Stimulated activated naive B cell treated with anti-CD40 and anti-IgM and Interleukin-4, amounts not matched to agents 10 μg/mL and 1 μg/mL and 100 μg/mL, for 72 hours (primary cell): ENCODE measurements at regions not wholly inside any gene's neighbourhood (a gene's known extent, or its start where the extent isn't known, plus 50 kb on each side); places are given as distances from the start of the nearest gene placed in this dataset.
A peak's percentile ranks its signal among the peaks of the same experiment; 100 is the strongest.
"Not testable (repeated sequence)": the region's sequence is repeated elsewhere in the genome, so short reads cannot be mapped to it uniquely, and the experiment has no call there.

ENCODE experiments used
- ATAC-seq, 2 donors: fragments of 150-1000 bp; cut with Tn5 transposase; replicated peaks; 2 replicates each; pipeline ENCODE4 v1.10.0; 2021; ENCODE audit warnings: moderate library complexity in 1 of 2
- DNase-seq: peaks from one replicate; pipeline ENCODE4 v3.0.0; 2021
- H3K27ac Mint-ChIP-seq: one replicate; pipeline ENCODE4 v1.8.0; 2022; ENCODE audit warnings: mild to moderate bottlenecking, mixed read lengths
- H3K27me3 Mint-ChIP-seq, 2 donors: one replicate each; pipeline ENCODE4 v1.8.0; 2022; ENCODE audit warnings: mixed read lengths in 2 of 2
- H3K36me3 Mint-ChIP-seq, 2 donors: one replicate each; pipeline ENCODE4 v1.8.0; 2022; ENCODE audit warnings: mixed read lengths in 2 of 2, mild to moderate bottlenecking in 1 of 2
- H3K4me1 Mint-ChIP-seq, 2 donors: one replicate each; pipeline ENCODE4 v1.8.0; 2022; ENCODE audit warnings: mixed read lengths in 2 of 2, mild to moderate bottlenecking in 1 of 2
- H3K4me3 Mint-ChIP-seq, 2 donors: one replicate each; pipeline ENCODE4 v1.8.0; 2022; ENCODE audit warnings: mild to moderate bottlenecking in 2 of 2, mixed read lengths in 2 of 2, moderate library complexity in 1 of 2
- H3K9me3 Mint-ChIP-seq, 2 donors: one replicate each; pipeline ENCODE4 v1.8.0; 2022; ENCODE audit warnings: mixed read lengths in 2 of 2, mild to moderate bottlenecking in 1 of 2

DNA sequence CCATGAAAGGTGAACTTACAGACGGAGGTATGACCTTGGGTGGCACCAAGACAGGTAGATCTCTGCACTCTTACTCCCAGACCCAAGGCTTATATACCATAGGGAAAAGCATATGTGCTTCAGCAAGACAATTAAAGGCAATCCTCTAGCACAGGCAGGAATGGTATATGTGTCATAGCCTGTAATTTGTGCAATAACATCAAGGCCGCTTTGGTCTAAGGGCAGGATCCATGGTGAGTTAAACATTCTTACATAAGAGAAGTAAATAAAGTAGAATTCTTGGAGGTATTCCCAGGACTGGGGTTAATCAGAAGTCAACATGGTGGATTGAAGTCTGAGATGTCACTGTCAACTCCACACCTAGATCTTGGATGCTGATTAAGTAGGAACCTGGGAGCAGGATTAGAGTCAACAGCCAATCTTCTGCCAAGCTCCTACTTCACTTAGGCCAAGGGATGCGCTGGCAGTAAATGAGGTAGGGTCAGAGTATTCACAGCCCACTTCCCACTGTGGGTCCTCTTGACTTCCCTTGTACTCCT is 143.0 kb downstream of the ATP6V0E2 start:
- H3K9me3 Mint-ChIP-seq, H3K27me3 Mint-ChIP-seq, H3K36me3 Mint-ChIP-seq, H3K4me3 Mint-ChIP-seq, H3K27ac Mint-ChIP-seq, H3K4me1 Mint-ChIP-seq, ATAC-seq, DNase-seq: not testable (repeated sequence)

DNA sequence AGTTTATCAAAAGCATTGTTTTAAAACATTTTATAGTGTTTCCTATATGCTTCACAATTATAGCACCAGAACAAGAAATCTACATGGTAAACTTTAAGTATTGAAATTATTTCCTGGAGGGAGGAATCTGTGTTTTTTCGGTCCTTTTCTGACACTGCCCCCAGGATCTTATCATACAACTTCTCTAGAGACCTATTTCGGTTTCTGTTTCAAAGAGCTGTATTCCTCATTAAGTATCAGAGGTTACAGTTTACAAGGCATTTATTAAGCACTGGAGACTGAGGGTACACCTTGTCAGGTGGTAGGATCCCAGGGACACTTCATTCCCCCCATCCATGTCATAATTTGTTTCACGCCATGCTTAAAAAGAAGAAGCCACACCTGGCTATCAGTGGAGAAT is 146.4 kb downstream of the ATP6V0E2 start:
- not testable (repeated sequence) for H3K4me3 Mint-ChIP-seq, H3K36me3 Mint-ChIP-seq, H3K27me3 Mint-ChIP-seq, ATAC-seq, H3K9me3 Mint-ChIP-seq, H3K27ac Mint-ChIP-seq, DNase-seq, H3K4me1 Mint-ChIP-seq

DNA sequence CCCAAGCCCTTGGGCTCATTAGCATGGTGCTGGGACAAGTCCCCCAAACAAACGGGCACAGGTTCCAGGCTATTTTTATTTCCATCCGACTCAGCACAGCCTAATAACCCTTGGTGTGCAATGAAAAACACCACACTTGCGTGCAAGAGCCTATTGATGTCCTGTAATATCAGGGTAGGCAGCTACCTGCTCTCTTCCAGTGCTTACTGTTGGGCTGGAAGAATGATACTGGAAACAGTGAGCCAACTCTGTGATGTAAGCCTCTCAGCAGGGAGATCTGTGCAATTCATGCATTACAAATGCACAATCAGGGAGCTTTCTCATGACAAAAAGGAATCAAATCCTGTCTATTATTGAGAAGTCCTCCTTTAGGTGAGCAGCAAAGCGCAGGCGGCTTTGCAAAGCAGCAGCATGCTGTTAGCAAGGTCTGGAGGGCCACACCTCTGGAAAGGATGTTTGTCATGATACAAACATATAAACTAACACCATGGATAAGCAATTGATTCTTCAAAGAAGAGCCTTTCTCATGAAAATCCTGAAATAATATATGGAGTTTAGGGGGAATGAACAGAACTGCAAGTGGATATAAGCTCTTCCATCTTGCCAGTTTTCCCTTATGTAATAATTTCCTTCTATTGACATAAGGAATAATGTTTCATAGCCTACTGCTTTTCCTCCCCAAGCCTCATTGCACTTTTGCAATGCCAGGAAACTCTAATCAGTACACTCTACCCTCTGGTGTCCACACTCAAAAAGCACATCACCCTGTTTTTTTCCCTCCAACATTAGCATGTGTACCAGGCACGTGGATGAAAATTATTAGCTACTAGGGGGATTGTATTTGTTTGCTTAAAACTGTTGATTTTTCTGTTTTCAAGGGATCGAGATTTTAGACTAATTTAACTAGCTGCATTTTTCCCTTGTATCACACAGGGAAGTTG is 151.1 kb downstream of the ATP6V0E2 start:
- not testable (repeated sequence) for H3K4me3 Mint-ChIP-seq, H3K27ac Mint-ChIP-seq, H3K4me1 Mint-ChIP-seq, H3K27me3 Mint-ChIP-seq, ATAC-seq, H3K36me3 Mint-ChIP-seq, DNase-seq, H3K9me3 Mint-ChIP-seq

DNA sequence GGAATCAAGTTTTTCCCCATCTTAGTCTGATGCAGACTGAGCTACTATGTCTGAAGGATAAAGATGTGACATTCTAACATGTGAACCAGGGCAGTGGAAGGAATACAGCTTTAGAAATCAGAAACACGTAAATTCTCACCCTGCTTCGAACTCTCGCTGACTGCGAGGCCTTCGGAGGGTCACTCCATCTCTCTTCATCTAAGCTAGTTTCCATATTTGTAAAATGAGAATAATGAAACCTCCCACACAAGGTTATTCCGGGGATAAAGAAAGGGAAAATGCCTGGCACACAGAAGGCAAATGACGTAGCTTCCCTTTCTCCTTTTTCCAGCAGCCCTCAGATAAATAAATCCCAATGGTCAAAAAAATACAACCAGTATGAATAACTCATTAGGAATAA is 152.0 kb downstream of the ATP6V0E2 start:
- H3K4me3 Mint-ChIP-seq, H3K27me3 Mint-ChIP-seq, DNase-seq, H3K27ac Mint-ChIP-seq, H3K9me3 Mint-ChIP-seq, ATAC-seq, H3K4me1 Mint-ChIP-seq, H3K36me3 Mint-ChIP-seq: not testable (repeated sequence)

DNA sequence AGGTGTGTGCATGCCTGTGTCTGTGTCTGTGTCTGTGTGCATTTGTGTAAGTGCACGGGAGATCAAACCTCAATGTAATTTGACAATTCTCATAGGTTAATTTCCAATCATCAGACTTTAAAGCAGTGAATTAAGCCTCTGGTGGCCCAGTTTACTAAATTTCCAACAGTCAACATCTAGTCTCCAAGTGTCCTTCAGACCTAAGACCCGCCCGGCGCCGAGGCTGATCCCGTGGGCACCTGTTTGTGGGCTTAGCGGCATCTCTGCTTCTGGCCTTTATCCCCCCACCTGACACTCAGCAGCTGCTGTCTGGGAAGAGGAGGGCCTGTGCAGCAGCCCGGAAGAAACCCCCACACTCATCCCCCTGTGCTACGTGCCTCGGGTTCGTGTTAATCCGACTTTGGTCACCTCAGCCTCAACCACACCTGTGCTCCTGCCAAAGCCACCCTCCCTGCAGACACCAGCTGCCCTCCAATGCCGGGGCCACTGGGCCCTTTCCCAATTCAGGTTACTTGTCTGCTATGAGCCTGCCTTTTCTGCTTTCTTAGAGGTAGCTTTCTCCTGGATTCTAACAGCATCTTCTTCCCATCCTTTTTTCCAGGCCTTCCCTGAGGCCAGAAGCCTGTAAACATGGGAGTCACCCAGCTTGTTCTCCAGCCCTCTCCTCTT is 154.7 kb downstream of the ATP6V0E2 start:
- H3K9me3 Mint-ChIP-seq, H3K27me3 Mint-ChIP-seq, H3K36me3 Mint-ChIP-seq, H3K27ac Mint-ChIP-seq, ATAC-seq, H3K4me1 Mint-ChIP-seq, H3K4me3 Mint-ChIP-seq, DNase-seq: not testable (repeated sequence)

DNA sequence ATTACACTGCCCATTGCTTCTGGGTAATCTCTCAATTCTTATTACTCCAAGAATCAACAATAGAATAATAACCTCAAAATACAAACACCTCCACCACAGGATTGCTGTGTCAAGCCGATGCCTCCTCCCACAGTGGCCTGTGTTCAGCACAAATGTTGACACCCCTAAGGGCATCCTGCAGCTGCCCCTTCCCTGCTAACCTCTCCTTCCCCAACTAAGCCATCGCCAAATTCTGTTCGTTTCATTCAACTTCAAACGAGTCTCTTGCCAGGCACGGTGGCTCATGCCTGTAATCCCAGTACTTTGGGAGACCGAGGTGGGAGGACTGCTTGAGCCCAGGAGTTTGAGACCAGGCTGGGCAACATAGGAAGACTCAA is 155.2 kb downstream of the ATP6V0E2 start:
- H3K27me3 Mint-ChIP-seq, H3K27ac Mint-ChIP-seq, H3K36me3 Mint-ChIP-seq, H3K4me1 Mint-ChIP-seq, DNase-seq, ATAC-seq, H3K9me3 Mint-ChIP-seq, H3K4me3 Mint-ChIP-seq: not testable (repeated sequence)

DNA sequence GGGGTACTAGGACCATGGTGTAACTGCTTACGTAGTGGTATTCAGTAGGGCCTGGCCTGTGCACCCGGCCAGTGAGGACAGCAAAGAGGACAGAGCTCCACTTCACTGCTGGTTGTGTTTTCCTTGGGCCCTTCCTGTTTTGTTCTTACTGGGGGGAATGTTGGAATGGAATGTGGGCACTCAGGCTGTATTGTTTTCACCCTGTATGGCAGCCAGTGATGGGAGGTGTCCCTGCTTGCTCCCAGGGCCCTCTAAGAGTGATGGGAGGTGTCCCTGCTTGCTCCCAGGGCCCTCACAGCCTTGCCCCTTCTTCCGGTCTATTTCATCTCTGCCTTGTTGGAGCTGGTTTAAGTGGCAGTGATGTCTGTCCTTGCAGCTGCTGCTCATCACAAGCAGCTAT is 158.0 kb downstream of the ATP6V0E2 start:
- ATAC-seq, result not testable (repeated sequence)

DNA sequence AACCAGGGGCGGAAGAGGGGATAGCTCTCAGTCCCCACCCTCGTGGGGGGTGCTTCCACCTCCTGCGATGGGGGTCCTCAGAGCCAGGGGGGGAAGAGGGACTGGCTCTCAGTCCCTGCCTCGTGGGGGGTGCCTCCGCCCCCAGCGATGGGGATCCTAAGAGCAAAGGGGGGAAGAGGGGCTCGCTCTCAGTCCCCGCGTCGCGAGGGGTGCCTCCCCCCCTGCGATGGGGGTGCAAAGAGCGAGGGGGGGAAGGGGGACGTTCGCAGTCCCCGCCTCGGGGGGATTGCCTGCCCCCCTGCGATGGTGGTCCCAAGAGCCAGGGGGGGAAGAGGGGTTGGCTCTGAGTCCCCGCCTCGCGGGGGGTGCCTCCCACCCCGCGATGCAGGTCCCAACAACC is 159.9 kb downstream of the ATP6V0E2 start:
- H3K9me3 Mint-ChIP-seq, H3K4me3 Mint-ChIP-seq, H3K36me3 Mint-ChIP-seq, H3K27me3 Mint-ChIP-seq, H3K27ac Mint-ChIP-seq, H3K4me1 Mint-ChIP-seq, DNase-seq, ATAC-seq: not testable (repeated sequence)

More for the DNA sequence above, 158.0 kb downstream of the ATP6V0E2 start:
- not testable (repeated sequence) for H3K36me3 Mint-ChIP-seq, H3K4me3 Mint-ChIP-seq, H3K27me3 Mint-ChIP-seq, H3K9me3 Mint-ChIP-seq, H3K27ac Mint-ChIP-seq, DNase-seq, H3K4me1 Mint-ChIP-seq

DNA sequence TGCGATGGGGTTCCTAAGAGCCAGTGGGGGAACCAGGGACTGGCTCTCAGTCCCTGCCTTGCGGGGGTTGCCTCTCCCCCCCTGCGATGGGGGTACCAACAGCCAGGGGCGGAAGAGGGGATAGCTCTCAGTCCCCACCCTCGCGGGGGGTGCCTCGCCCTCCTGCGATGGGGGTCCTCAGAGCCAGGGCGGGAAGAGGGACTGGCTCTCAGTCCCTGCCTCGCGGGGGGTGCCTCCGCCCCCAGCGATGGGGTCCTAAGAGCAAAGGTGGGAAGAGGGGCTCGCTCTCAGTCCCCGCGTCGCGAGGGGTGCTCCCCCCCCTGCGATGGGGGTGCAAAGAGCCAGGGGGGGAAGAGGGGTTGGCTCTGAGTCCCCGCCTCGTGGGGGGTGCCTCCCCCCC is 162.0 kb downstream of the ATP6V0E2 start:
- H3K27ac Mint-ChIP-seq, H3K4me3 Mint-ChIP-seq, H3K4me1 Mint-ChIP-seq, H3K9me3 Mint-ChIP-seq, H3K27me3 Mint-ChIP-seq, DNase-seq, ATAC-seq, H3K36me3 Mint-ChIP-seq: not testable (repeated sequence)

DNA sequence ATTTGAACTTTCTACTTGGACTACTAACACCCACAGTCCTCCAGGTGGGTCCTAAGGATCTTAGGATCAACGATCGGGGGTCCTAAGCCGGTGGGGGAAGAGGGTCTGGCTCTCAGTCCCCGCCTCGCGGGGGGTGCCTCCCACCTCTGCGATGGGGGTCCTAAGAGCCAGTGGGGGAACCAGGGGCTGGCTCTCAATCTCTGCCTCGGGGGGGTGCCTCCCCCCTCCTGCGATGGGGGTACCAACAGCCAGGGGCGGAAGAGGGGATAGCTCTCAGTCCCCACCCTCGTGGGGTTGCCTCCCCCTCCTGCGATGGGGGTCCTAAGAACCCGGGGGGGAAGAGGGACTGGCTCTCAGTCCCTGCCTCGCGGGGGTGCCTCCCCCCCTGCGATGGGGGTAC is 165.3 kb downstream of the ATP6V0E2 start:
- ATAC-seq, DNase-seq, H3K4me3 Mint-ChIP-seq, H3K27me3 Mint-ChIP-seq, H3K4me1 Mint-ChIP-seq, H3K36me3 Mint-ChIP-seq, H3K9me3 Mint-ChIP-seq, H3K27ac Mint-ChIP-seq: not testable (repeated sequence)

DNA sequence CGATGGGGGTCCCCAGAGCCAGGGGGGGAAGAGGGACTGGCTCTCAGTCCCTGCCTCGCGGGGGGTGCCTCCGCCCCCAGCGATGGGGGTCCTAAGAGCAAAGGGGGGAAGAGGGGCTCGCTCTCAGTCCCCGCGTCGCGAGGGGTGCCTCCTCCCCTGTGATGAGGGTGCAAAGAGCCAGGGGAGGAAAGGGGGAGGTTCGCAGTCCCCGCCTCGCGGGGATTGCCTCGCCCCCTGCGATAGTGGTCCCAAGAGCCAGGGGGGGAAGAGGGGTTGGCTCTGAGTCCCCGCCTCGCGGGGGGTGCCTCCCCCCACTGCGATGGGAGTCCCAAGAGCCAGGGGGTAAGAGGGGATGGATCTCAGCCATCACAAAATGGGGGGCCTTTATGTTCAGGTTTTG is 168.5 kb downstream of the ATP6V0E2 start:
- not testable (repeated sequence) for H3K4me3 Mint-ChIP-seq, H3K27ac Mint-ChIP-seq, ATAC-seq, H3K36me3 Mint-ChIP-seq, DNase-seq, H3K9me3 Mint-ChIP-seq, H3K4me1 Mint-ChIP-seq
- peaks cover 3 to 19% of the 10 kb centered on the region in 2 donors for H3K27me3 Mint-ChIP-seq

DNA sequence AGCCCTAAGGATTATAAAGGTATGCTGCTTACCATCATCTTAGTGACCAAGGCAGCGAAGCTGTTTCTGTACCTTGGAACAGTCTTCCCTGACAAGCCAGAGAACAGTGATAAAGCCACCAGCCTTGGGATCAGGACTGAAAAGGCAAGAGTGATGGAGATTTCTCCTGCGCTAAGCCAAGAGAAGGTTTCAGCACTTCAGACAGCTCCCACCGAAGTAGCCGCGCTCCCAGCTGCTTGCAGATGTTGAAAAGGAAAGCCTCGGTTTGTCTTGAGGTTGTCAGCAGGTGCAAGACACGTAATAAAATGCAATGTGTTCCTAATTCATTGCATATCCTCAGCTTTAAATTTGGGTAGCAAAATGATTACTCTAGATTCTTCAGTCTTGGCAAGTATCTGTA is 171.0 kb downstream of the ATP6V0E2 start:
- H3K36me3 Mint-ChIP-seq, result not testable (repeated sequence)
- peaks cover 10 to 33% of the 10 kb centered on the region in 2 donors for H3K27me3 Mint-ChIP-seq

DNA sequence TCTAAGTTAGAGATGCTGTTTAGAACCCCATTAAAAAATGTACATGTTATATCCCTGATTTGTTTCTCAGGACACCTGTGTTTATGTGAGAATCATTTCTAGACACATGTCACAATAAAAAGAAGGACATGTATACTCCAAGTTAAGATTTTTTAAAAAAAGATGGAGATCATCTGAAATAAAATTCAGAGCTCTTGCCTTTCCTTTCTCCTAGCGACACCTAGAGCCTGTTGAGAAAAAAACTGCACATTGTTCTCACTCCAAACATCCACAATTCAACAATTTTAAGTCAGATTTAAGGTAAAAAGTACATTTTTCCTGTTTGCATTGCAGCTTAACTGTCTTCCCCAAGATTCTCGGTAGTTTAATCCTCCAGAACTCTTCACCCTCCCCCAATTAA is 171.8 kb downstream of the ATP6V0E2 start:
- H3K9me3 Mint-ChIP-seq, H3K27ac Mint-ChIP-seq: not testable (repeated sequence)

More for the DNA sequence above, 171.0 kb downstream of the ATP6V0E2 start:
- ATAC-seq, result peak in 1 of 2 donors; percentile 22
- H3K9me3 Mint-ChIP-seq, H3K4me3 Mint-ChIP-seq, DNase-seq, H3K27ac Mint-ChIP-seq: not testable (repeated sequence)
- H3K4me1 Mint-ChIP-seq, result peaks cover 7 to 12% of the 10 kb centered on the region in 2 donors

DNA sequence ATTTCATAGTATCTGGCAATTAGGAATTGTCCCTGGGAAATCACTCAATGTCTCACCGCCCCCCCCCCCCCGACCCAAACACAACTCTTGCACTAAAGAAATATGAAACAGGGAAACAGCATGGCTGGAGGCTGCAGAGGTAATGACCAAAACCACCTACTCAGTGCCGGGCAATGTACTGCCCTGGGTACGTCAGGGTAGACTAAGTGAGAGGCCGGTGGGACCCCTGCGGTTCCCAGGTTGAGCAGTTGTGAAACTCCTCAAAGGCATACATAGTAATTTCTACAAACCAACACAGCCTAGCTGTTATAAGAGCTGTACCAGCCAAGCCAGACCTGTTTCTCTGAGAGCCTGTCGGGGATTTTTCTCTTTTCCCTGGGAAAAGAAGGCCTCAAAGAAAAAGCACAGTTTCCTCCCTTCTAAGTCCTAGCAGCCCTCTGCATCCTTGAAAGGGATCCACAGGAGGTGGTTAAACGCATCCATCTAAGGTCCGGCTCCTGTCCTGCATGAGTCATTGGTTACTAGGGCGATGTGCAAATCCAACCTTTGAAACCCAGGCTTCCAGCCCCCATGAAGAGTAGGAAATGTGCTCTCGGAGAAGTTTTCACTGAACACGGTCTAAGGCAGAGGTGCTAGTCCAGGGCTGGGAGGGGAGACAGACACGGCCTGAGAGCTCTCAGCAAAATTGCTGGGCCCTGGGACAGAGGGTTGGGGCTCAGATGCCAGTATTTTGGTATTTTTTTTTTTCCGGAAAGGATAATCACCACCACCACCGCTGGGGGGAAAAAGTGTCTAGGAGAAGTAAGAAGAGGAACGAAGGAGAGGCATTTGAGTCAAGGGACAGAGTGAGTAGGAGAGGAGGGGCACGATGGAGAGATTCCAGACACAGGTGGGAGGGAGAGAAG is 172.8 kb downstream of the ATP6V0E2 start:
- Mint-ChIP-seq H3K27me3 (peaks cover 10 to 39% of the 10 kb centered on the region in 2 donors), H3K4me3 (peak overlapping the region; percentile 56 to 71), H3K4me1 (peaks cover 7 to 12% of the 10 kb centered on the region in 2 donors)
- not testable (repeated sequence) for H3K9me3 Mint-ChIP-seq, H3K27ac Mint-ChIP-seq, H3K36me3 Mint-ChIP-seq, DNase-seq
- ATAC-seq, result peak in 1 of 2 donors; percentile 26

More for the DNA sequence above, 171.8 kb downstream of the ATP6V0E2 start:
- H3K4me1 Mint-ChIP-seq, result peaks cover 7 to 12% of the 10 kb centered on the region in 2 donors
- H3K36me3 Mint-ChIP-seq, ATAC-seq, DNase-seq, H3K4me3 Mint-ChIP-seq: not testable (repeated sequence)
- H3K27me3 Mint-ChIP-seq, result peaks cover 10 to 39% of the 10 kb centered on the region in 2 donors
